DND-41 (cell line): ENCODE measurements at regions not wholly inside any gene's neighbourhood (a gene's known extent, or its start where the extent isn't known, plus 50 kb on each side); places are given as distances from the start of the nearest gene placed in this dataset.

ENCODE experiments used
- CTCF ChIP-seq: IDR thresholded peaks from 2 replicates; pipeline ENCODE4 v1.5.1; 2012; ENCODE audit warnings: borderline replicate concordance, low read length, moderate library complexity, mild to moderate bottlenecking; ENCODE audit not compliant: poor library complexity, severe bottlenecking; ENCODE audit errors: extremely low read depth
- EZH2 ChIP-seq: IDR thresholded peaks from 3 replicates; pipeline ENCODE4 v1.6.1; 2012; ENCODE audit warnings: borderline replicate concordance, low read depth, mild to moderate bottlenecking, moderate library complexity, low read length, inconsistent platforms; ENCODE audit not compliant: severe bottlenecking

- TF ChIP-seq CTCF (no peak), EZH2 (no peak)
Measured at GRCh38 chr16:63575041-63575440, 1538.8 kb upstream of the CDH8 start.
